DND-41 (cell line): ENCODE measurements at regions not wholly inside any gene's neighbourhood (a gene's known extent, or its start where the extent isn't known, plus 50 kb on each side); places are given as distances from the start of the nearest gene placed in this dataset.

Experiments used
- ATAC-seq: fragments of 200-7000 bp; cut with Tn5 transposase; 3 replicates; pipeline ENCODE4 v1.9.1; 2021; ENCODE audit warnings: low read depth; ENCODE audit not compliant: insufficient read depth
- DNase-seq: peaks from one replicate; pipeline ENCODE4 v3.0.0-alpha.2; 2020
- H2AFZ ChIP-seq: 2 replicates; pipeline ENCODE4 v1.6.0; 2012; ENCODE audit warnings: low read depth, low read length
- H3K27ac ChIP-seq: 2 replicates; pipeline ENCODE4 v1.5.1; 2012; ENCODE audit warnings: low read length, inconsistent platforms
- H3K27me3 ChIP-seq: fragments of 200-600 bp; sonication (generic); 2 replicates; pipeline ENCODE4 v1.6.0; 2012; ENCODE audit warnings: low read length, mild to moderate bottlenecking, inconsistent platforms; ENCODE audit not compliant: insufficient read depth, poor library complexity
- H3K36me3 ChIP-seq: 2 replicates; pipeline ENCODE4 v1.5.1; 2012; ENCODE audit warnings: low read length, inconsistent platforms; ENCODE audit not compliant: insufficient read depth
- H3K4me1 ChIP-seq: 2 replicates; pipeline ENCODE4 v1.5.1; 2012; ENCODE audit warnings: mild to moderate bottlenecking, low read length; ENCODE audit not compliant: insufficient read depth
- H3K4me2 ChIP-seq: 2 replicates; pipeline ENCODE4 v1.6.0; 2012; ENCODE audit warnings: mild to moderate bottlenecking, moderate library complexity, low read length, inconsistent platforms; ENCODE audit not compliant: insufficient read depth
- H3K4me3 ChIP-seq, 2 experiments: fragments of 200-600 bp in 1 of 2; shearing (Covaris generic) in 1 of 2; 2 replicates each; pipeline ENCODE4 v1.5.1; 2012 to 2016; ENCODE audit warnings: inconsistent platforms in 2 of 2, low read length in 2 of 2, mild to moderate bottlenecking in 2 of 2, low read depth in 1 of 2, moderate library complexity in 1 of 2
- H3K79me2 ChIP-seq: 2 replicates; pipeline ENCODE4 v1.6.0; 2012; ENCODE audit warnings: low read length, inconsistent platforms; ENCODE audit not compliant: insufficient read depth
- H3K9ac ChIP-seq: 2 replicates; pipeline ENCODE4 v1.6.0; 2012; ENCODE audit warnings: low read depth, mild to moderate bottlenecking, inconsistent platforms, low read length, moderate library complexity
- H3K9me3 ChIP-seq: 2 replicates; pipeline ENCODE4 v1.5.1; 2012; ENCODE audit warnings: low read length, moderate library complexity, mild to moderate bottlenecking, inconsistent platforms; ENCODE audit not compliant: insufficient read depth, severe bottlenecking
- H4K20me1 ChIP-seq: 2 replicates; pipeline ENCODE4 v1.6.0; 2012; ENCODE audit warnings: low read length; ENCODE audit not compliant: insufficient read depth
- CTCF ChIP-seq: IDR thresholded peaks from 2 replicates; pipeline ENCODE4 v1.5.1; 2012; ENCODE audit warnings: borderline replicate concordance, low read length, moderate library complexity, mild to moderate bottlenecking; ENCODE audit not compliant: poor library complexity, severe bottlenecking; ENCODE audit errors: extremely low read depth
- EZH2 ChIP-seq: IDR thresholded peaks from 3 replicates; pipeline ENCODE4 v1.6.1; 2012; ENCODE audit warnings: borderline replicate concordance, low read depth, mild to moderate bottlenecking, moderate library complexity, low read length, inconsistent platforms; ENCODE audit not compliant: severe bottlenecking

- TF ChIP-seq EZH2 (no peak), CTCF (no peak)
- Histone ChIP-seq H3K27me3 (no peaks in the 10 kb centered on the region), H3K9me3 (no peaks in the 10 kb centered on the region), H3K79me2 (no peaks in the 10 kb centered on the region), H3K4me3 (no peak overlapping the region), H3K9ac (no peak overlapping the region), H3K4me1 (no peaks in the 10 kb centered on the region), H2AFZ (no peak overlapping the region), H3K36me3 (no peaks in the 10 kb centered on the region), H3K4me2 (no peak overlapping the region), H4K20me1 (no peaks in the 10 kb centered on the region), H3K27ac (no peak overlapping the region)
- no peak for DNase-seq
- no peak for ATAC-seq
Measured at GRCh38 chr17:68777856-68778694, 176.9 kb upstream of the FAM20A start.

GRCh38 chr17:68777243-68777855, 176.2 kb upstream of the FAM20A start:
- ATAC-seq = peak; percentile 58; the same call in 2 of the 3 replicates
- no peaks in the 10 kb centered on the region for H3K36me3 ChIP-seq

GRCh38 chr17:68776451-68776850, 175.3 kb upstream of the FAM20A start:
- Histone ChIP-seq H3K27ac (no peak overlapping the region), H3K79me2 (no peaks in the 10 kb centered on the region), H3K4me1 (no peaks in the 10 kb centered on the region), H3K9me3 (no peaks in the 10 kb centered on the region), H3K4me2 (no peak overlapping the region), H2AFZ (no peak overlapping the region), H4K20me1 (no peaks in the 10 kb centered on the region), H3K36me3 (no peaks in the 10 kb centered on the region), H3K9ac (no peak overlapping the region), H3K4me3 (no peak overlapping the region), H3K27me3 (no peaks in the 10 kb centered on the region)
- DNase-seq = no peak
- no peak for ATAC-seq
- TF ChIP-seq EZH2 = no peak
- TF ChIP-seq CTCF = no peak

More at GRCh38 chr17:68777243-68777855, 176.2 kb upstream of the FAM20A start:
- DNase-seq = peak; percentile 46
- H4K20me1 ChIP-seq = no peaks in the 10 kb centered on the region
- H3K9ac ChIP-seq = no peak overlapping the region
- TF ChIP-seq CTCF (peak; percentile 77), EZH2 (no peak)
- H3K27ac ChIP-seq = no peak overlapping the region
- no peaks in the 10 kb centered on the region for H3K4me1 ChIP-seq
- no peaks in the 10 kb centered on the region for H3K27me3 ChIP-seq
- no peak overlapping the region for H2AFZ ChIP-seq
- no peak overlapping the region for H3K4me2 ChIP-seq
- no peaks in the 10 kb centered on the region for H3K79me2 ChIP-seq
- no peak overlapping the region for H3K4me3 ChIP-seq
- no peaks in the 10 kb centered on the region for H3K9me3 ChIP-seq
